Liver (tissue), 3 donors: ENCODE measurements at regions not wholly inside any gene's neighbourhood (a gene's known extent, or its start where the extent isn't known, plus 50 kb on each side); places are given as distances from the start of the nearest gene placed in this dataset.

Experiments used
- CTCF ChIP-seq: fragments of 150-350 bp; IDR thresholded peaks from 2 replicates; pipeline ENCODE4 v1.5.1; 2017; ENCODE audit warnings: improper control_type of control experiment, low read depth, low read length; ENCODE audit not compliant: missing input control
- EGR1 ChIP-seq, 2 donors: IDR thresholded peaks; 2 replicates each; pipeline ENCODE4 v1.6.1; 2016 to 2018; ENCODE audit warnings: antibody characterized with exemption in 2 of 2, low read depth in 2 of 2
- FOXA2 ChIP-seq: IDR thresholded peaks from 2 replicates; pipeline ENCODE4 v1.6.1; 2016; ENCODE audit warnings: antibody characterized with exemption
- RAD21 ChIP-seq, 2 donors: IDR thresholded peaks; 2 replicates each; pipeline ENCODE4 v1.6.1; 2016; ENCODE audit warnings: antibody characterized with exemption in 2 of 2, mild to moderate bottlenecking in 2 of 2
- REST ChIP-seq: IDR thresholded peaks from 2 replicates; pipeline ENCODE4 v1.6.1; 2016; ENCODE audit warnings: antibody characterized with exemption, mild to moderate bottlenecking
- RXRA ChIP-seq, 2 donors: IDR thresholded peaks; 2 replicates each; pipeline ENCODE4 v1.6.1; 2017 to 2018; ENCODE audit warnings: antibody characterized with exemption in 2 of 2, mild to moderate bottlenecking in 1 of 2
- donor health status: healthy.
- donor health status: healthy.

DNA sequence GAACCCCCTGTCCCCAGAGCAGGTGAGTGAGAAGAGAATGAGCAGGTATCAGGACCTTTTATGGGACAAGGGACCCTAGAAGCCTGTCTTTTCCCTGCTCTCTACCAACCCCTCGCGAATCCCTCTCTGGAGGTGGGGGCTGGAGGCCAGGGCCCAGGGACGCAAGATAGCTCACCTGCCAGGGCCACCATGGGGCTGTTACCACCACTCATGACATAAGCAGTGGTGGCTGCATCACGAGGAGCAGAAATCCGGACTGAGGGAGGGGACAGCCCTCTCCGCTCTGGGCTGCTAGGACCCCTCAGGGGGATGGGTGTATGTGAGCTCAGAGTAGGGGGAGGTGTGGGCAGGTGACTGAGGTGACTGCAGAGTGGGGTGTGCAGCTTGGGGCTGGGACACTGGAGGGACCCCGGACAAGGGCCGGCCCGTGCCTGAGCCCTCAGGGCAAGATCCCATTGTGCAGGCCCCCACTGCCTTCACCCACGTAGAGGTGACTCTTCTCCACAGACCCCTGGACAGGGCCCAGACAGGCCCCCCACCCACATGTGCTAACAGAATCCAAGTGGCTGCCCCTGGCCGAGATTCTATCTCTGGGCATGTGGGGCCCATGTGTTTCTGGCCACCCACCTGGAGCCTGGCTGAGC is 190.6 kb downstream of the TBC1D2B start:
- TF ChIP-seq REST, result no peak
- no peak for TF ChIP-seq RAD21 (IDR thresholded peaks at IDR 0.05)
- no peak for TF ChIP-seq CTCF
- no peak for TF ChIP-seq EGR1 (IDR thresholded peaks at IDR 0.05; ENCODE audit: low read depth in 2 of 2)
- no peak for TF ChIP-seq RXRA (IDR thresholded peaks at IDR 0.05)
- TF ChIP-seq FOXA2, result no peak
